Omental fat pad (tissue), 3 donors: ENCODE measurements at regions not wholly inside any gene's neighbourhood (a gene's known extent, or its start where the extent isn't known, plus 50 kb on each side); places are given as distances from the start of the nearest gene placed in this dataset.

Experiments
- ATAC-seq: fragments of 150-250 bp; one replicate; pipeline ENCODE4 v1.9.1; 2016; ENCODE audit warnings: mild to moderate bottlenecking, moderate library complexity; ENCODE audit not compliant: low FRiP score
- DNase-seq: peaks from one replicate; pipeline ENCODE4 v3.0.0-alpha.2; 2019; ENCODE audit warnings: low spot score
- TF ChIP-seq, protein P1 (sequence below), 3 donors: fragments of 450-650 bp; IDR thresholded peaks; one replicate each; pipeline ENCODE4 v1.5.1; 2016 to 2017; ENCODE audit warnings: antibody characterized with exemption in 3 of 3, mild to moderate bottlenecking in 3 of 3, moderate library complexity in 2 of 3

DNA sequence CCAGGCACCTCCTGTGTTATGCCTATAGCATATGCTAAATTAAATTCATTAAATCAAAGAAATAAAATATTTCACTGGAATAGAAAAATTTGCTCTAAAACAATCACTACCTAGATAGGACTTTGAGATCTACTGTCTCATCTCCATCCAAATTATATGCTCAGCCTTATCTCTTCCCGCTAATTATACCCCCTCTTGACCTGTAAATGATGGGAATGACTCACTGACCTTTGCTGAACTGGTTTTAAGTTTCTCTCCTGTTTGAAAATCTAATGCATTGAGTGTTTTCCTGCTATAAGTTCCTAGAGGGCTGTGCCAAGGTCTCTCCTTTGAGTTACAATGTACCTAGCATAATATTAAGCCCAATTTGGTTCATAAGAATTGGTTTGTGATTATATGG is 110.1 kb downstream of the BMP2 start:
- ATAC-seq: no peak
- TF ChIP-seq, protein P1, sequence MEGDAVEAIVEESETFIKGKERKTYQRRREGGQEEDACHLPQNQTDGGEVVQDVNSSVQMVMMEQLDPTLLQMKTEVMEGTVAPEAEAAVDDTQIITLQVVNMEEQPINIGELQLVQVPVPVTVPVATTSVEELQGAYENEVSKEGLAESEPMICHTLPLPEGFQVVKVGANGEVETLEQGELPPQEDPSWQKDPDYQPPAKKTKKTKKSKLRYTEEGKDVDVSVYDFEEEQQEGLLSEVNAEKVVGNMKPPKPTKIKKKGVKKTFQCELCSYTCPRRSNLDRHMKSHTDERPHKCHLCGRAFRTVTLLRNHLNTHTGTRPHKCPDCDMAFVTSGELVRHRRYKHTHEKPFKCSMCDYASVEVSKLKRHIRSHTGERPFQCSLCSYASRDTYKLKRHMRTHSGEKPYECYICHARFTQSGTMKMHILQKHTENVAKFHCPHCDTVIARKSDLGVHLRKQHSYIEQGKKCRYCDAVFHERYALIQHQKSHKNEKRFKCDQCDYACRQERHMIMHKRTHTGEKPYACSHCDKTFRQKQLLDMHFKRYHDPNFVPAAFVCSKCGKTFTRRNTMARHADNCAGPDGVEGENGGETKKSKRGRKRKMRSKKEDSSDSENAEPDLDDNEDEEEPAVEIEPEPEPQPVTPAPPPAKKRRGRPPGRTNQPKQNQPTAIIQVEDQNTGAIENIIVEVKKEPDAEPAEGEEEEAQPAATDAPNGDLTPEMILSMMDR (IDR thresholded peaks at IDR 0.05): no peak
- DNase-seq: no peak

GRCh38 chr20:6882561-6883291 is 115.2 kb downstream of the BMP2 start:
- DNase-seq (no peak), ATAC-seq (no peak)
- TF ChIP-seq, protein P1 (IDR thresholded peaks at IDR 0.05): no peak

GRCh38 chr20:6884114-6884513 is 116.6 kb downstream of the BMP2 start:
- ATAC-seq (no peak), DNase-seq (no peak)
- TF ChIP-seq, protein P1 (IDR thresholded peaks at IDR 0.05): no peak

GRCh38 chr20:6886065-6886729 is 118.7 kb downstream of the BMP2 start:
- DNase-seq (no peak), ATAC-seq (peak; percentile 88)
- TF ChIP-seq, protein P1 (IDR thresholded peaks at IDR 0.05): no peak

DNA sequence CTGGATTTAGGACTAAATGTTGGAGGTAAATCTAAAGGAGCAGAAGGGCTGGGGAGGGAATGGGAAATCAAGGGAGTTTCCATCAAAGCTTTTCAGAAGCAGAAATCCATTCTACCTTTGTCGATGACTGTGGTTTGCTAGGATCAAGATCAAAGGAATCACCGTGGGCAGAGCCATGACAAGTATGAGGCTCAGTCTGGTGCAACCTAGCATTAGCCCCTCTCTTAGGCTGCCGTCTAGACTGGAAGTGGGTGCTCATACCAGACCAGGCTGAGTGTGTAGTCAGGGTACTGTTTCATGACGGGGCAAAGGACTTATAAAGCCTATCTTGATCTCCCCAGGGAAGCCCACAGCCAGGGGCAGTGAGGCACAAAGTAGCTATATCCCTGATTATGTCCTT is 120.5 kb downstream of the BMP2 start:
- no peak for DNase-seq
- TF ChIP-seq, protein P1 (IDR thresholded peaks at IDR 0.05): no peak
- no peak for ATAC-seq

GRCh38 chr20:6888736-6889395 is 121.4 kb downstream of the BMP2 start:
- TF ChIP-seq, protein P1 (IDR thresholded peaks at IDR 0.05): no peak
- DNase-seq: no peak
- no peak for ATAC-seq
